ENCODE measurements at regions not wholly inside any gene's neighbourhood (a gene's known extent, or its start where the extent isn't known, plus 50 kb on each side); places are given as distances from the start of the nearest gene placed in this dataset.

DNA sequence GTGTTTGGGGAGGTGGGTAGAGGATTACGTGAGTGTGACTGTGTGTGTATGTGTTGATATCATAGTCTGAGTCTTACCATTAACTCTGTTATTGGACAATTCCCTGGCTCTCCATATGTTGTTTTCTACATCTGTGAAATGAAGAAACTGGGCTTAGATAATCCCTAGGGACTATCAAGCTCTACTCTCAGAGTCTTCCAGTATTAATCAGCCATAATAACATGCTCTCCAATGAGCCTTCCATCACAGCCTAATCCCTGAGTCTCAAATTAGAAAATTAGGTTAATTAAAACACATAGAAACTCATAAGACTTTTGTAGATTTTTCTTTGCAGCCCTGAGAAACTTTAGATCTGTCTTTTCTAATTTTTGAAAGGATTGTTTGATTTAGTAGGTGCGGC lies 404.2 kb upstream of the RARB start:
- H3K9me3 ChIP-seq (ENCODE audit: low read length): no peaks in the 10 kb centered on the region
- H3K27ac ChIP-seq (ENCODE audit: low read depth, low read length, poor library complexity, severe bottlenecking): no peak overlapping the region
- H3K4me1 ChIP-seq (ENCODE audit: insufficient read depth, low read length, poor library complexity, severe bottlenecking): no peaks in the 10 kb centered on the region
- H3K36me3 ChIP-seq (ENCODE audit: insufficient read depth, low read length): no peaks in the 10 kb centered on the region
- ChIA-PET POLR2A (interaction anchor here (0.6 kb wide), 1 partner anchor 592 kb away, joined by 3 read pairs; no protein-coding TSS in a partner anchor), CTCF (ENCODE audit: unreplicated experiment) (no interaction called here)
- BruUV-seq (replicated peaks): no TSS peak
- H4K20me1 ChIP-seq (ENCODE audit: insufficient read depth, low read length): no peaks in the 10 kb centered on the region
- H2AFZ ChIP-seq (ENCODE audit: low read length): no peak overlapping the region
- H3K79me2 ChIP-seq (ENCODE audit: insufficient read depth, low read depth, low read length): no peaks in the 10 kb centered on the region
- no peaks in the 10 kb centered on the region for H3K9me2 ChIP-seq (ENCODE audit: insufficient read depth, low read length)
- no peak for DNase-seq (ENCODE audit: low spot score)
- no peak for TF ChIP-seq EZH2phosphoT487 (IDR thresholded peaks at IDR 0.05; ENCODE audit: borderline replicate concordance, low read depth, low read length)
- TF ChIP-seq, protein P1, sequence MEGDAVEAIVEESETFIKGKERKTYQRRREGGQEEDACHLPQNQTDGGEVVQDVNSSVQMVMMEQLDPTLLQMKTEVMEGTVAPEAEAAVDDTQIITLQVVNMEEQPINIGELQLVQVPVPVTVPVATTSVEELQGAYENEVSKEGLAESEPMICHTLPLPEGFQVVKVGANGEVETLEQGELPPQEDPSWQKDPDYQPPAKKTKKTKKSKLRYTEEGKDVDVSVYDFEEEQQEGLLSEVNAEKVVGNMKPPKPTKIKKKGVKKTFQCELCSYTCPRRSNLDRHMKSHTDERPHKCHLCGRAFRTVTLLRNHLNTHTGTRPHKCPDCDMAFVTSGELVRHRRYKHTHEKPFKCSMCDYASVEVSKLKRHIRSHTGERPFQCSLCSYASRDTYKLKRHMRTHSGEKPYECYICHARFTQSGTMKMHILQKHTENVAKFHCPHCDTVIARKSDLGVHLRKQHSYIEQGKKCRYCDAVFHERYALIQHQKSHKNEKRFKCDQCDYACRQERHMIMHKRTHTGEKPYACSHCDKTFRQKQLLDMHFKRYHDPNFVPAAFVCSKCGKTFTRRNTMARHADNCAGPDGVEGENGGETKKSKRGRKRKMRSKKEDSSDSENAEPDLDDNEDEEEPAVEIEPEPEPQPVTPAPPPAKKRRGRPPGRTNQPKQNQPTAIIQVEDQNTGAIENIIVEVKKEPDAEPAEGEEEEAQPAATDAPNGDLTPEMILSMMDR (conservative IDR thresholded peaks at IDR 0.05; ENCODE audit: low read length): no peak
- H3K4me3 ChIP-seq (ENCODE audit: low read depth, low read length, poor library complexity, severe bottlenecking): no peak overlapping the region
- no peak overlapping the region for H3K4me2 ChIP-seq (ENCODE audit: low read length)
- intact Hi-C loops (cut with micrococcal nuclease; ENCODE audit: unreplicated experiment): no loop called here

DNA sequence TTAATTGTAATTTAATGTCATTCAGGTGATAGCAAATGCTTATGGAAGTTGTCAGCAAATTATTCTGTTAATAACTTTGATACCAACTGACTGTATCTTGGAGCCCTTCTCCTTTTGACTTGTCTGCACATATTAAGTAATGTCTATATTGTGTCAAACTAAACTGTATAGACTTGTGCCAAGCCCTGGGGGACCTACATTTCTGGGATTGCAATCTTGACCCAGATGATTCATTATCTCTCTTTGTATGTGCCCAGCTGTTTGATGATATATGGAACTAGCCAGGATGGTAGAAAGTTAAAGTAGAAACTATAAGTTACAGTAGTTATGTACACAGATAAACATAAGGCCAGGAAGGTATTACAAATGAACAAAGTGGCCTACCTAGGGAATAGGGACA lies 402.8 kb upstream of the RARB start:
- ChIA-PET CTCF (ENCODE audit: unreplicated experiment) (no interaction called here), POLR2A (interaction anchor here (0.6 kb wide), 1 partner anchor 1292 kb away, joined by 3 read pairs; no protein-coding TSS in a partner anchor)
- no peak overlapping the region for H3K27ac ChIP-seq (ENCODE audit: low read depth, low read length, poor library complexity, severe bottlenecking)
- no peaks in the 10 kb centered on the region for H4K20me1 ChIP-seq (ENCODE audit: insufficient read depth, low read length)
- H3K36me3 ChIP-seq (ENCODE audit: insufficient read depth, low read length): no peaks in the 10 kb centered on the region
- DNase-seq (ENCODE audit: low spot score): no peak
- intact Hi-C loops (cut with micrococcal nuclease; ENCODE audit: unreplicated experiment): no loop called here
- no peak overlapping the region for H3K4me3 ChIP-seq (ENCODE audit: low read depth, low read length, poor library complexity, severe bottlenecking)
- H3K4me1 ChIP-seq (ENCODE audit: insufficient read depth, low read length, poor library complexity, severe bottlenecking): no peaks in the 10 kb centered on the region
- BruUV-seq (replicated peaks): no TSS peak
- no peak overlapping the region for H3K4me2 ChIP-seq (ENCODE audit: low read length)
- no peaks in the 10 kb centered on the region for H3K9me2 ChIP-seq (ENCODE audit: insufficient read depth, low read length)
- TF ChIP-seq, protein P1 (conservative IDR thresholded peaks at IDR 0.05; ENCODE audit: low read length): no peak
- no peak for TF ChIP-seq EZH2phosphoT487 (IDR thresholded peaks at IDR 0.05; ENCODE audit: borderline replicate concordance, low read depth, low read length)
- H3K79me2 ChIP-seq (ENCODE audit: insufficient read depth, low read depth, low read length): no peaks in the 10 kb centered on the region
- H3K9me3 ChIP-seq (ENCODE audit: low read length): no peaks in the 10 kb centered on the region
- H2AFZ ChIP-seq (ENCODE audit: low read length): no peak overlapping the region

DNA sequence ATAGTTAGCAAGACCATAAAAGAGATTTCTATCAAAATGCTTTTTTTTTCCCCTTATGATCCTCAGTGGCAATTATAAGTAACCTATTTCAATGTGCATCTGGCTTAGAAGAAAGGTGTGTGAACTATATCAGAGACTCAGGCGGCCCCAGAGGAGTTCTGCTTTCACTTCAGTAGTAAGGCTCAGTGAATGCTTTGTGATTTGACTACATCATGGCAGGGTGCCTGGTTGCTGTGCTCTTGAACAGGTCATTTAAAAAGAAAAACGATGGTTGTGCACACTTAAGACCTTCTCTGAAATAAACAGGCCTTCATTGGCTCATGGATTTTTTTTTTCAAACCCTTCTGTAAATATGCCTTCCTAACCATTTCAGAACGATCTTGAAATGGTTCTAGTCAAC lies 400.4 kb upstream of the RARB start:
- intact Hi-C loops (cut with micrococcal nuclease; ENCODE audit: unreplicated experiment): no loop called here
- Histone ChIP-seq H2AFZ (ENCODE audit: low read length) (no peak overlapping the region), H3K4me2 (ENCODE audit: low read length) (no peak overlapping the region), H4K20me1 (ENCODE audit: insufficient read depth, low read length) (no peaks in the 10 kb centered on the region), H3K79me2 (ENCODE audit: insufficient read depth, low read depth, low read length) (no peaks in the 10 kb centered on the region), H3K4me1 (ENCODE audit: insufficient read depth, low read length, poor library complexity, severe bottlenecking) (no peaks in the 10 kb centered on the region), H3K4me3 (ENCODE audit: low read depth, low read length, poor library complexity, severe bottlenecking) (no peak overlapping the region), H3K36me3 (ENCODE audit: insufficient read depth, low read length) (no peaks in the 10 kb centered on the region), H3K27ac (ENCODE audit: low read depth, low read length, poor library complexity, severe bottlenecking) (no peak overlapping the region), H3K9me2 (ENCODE audit: insufficient read depth, low read length) (no peaks in the 10 kb centered on the region), H3K9me3 (ENCODE audit: low read length) (no peaks in the 10 kb centered on the region)
- TF ChIP-seq, protein P1 (conservative IDR thresholded peaks at IDR 0.05; ENCODE audit: low read length): no peak
- no peak for TF ChIP-seq EZH2phosphoT487 (IDR thresholded peaks at IDR 0.05; ENCODE audit: borderline replicate concordance, low read depth, low read length)
- no TSS peak for BruUV-seq (replicated peaks)
- ChIA-PET POLR2A (no interaction called here), CTCF (ENCODE audit: unreplicated experiment) (no interaction called here)
- DNase-seq (ENCODE audit: low spot score): no peak

All from OCI-LY7 (cell line).